ENCODE measurements at regions not wholly inside any gene's neighbourhood (a gene's known extent, or its start where the extent isn't known, plus 50 kb on each side); places are given as distances from the start of the nearest gene placed in this dataset.
"Not testable (repeated sequence)": the region's sequence is repeated elsewhere in the genome, so short reads cannot be mapped to it uniquely, and the experiment has no call there.

DNA sequence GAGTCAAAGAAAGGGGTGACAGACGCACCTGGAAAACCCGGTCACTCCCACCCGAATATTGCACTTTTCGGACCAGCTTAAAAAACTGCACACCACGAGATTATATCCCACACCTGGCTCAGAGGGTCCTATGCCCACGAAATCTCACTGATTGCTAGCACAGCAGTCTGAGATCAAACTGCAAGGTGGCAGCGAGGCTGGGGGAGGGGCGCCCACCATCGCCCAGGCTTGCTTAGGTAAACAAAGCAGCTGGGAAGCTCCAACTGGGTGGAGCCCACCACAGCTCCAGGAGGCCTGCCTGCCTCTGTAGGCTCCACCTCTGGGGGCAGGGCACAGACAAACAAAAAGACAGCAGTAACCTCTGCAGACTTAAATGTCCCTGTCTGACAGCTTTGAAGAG is 185.1 kb upstream of the CXADR start:
- H3K27ac Mint-ChIP-seq, result not testable (repeated sequence)

DNA sequence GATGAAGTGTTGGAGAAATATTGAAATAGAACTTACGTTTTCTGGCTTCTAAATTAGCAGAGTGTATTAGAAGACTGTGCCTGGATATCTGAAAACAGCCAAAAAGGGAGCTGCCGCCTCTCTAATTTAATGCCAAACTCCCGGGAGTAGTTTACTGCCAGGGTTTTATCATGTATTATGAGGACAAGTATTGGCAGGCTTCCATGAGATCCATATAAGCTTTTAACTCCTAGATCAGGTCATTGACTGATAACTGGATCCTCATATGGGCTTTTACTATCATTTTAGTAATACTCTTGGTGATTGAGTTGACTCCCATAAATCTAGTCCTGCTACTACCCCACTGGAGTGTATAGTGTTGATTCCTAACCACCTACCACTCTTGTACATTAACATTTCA is 178.4 kb upstream of the CXADR start:
- intact Hi-C loops (cut with micrococcal nuclease), result no loop called here
- CTCF ChIA-PET, result no interaction called here
- no peak overlapping the region for H3K27ac Mint-ChIP-seq
- no peaks in the 10 kb centered on the region for H3K36me3 Mint-ChIP-seq (ENCODE audit: low read depth)
- H3K4me1 Mint-ChIP-seq (ENCODE audit: low read depth), result no peaks in the 10 kb centered on the region
- H3K27me3 Mint-ChIP-seq (ENCODE audit: low read depth), result no peaks in the 10 kb centered on the region
- DNase-seq, result no peak
- no peak overlapping the region for H3K4me3 Mint-ChIP-seq
- no peaks in the 10 kb centered on the region for H3K9me3 Mint-ChIP-seq

More for the DNA sequence above, 185.1 kb upstream of the CXADR start:
- H3K27me3 Mint-ChIP-seq (ENCODE audit: low read depth); DNase-seq; H3K4me1 Mint-ChIP-seq (ENCODE audit: low read depth); H3K9me3 Mint-ChIP-seq; H3K4me3 Mint-ChIP-seq; H3K36me3 Mint-ChIP-seq (ENCODE audit: low read depth); CTCF ChIA-PET; intact Hi-C loops (cut with micrococcal nuclease): not testable (repeated sequence)

DNA sequence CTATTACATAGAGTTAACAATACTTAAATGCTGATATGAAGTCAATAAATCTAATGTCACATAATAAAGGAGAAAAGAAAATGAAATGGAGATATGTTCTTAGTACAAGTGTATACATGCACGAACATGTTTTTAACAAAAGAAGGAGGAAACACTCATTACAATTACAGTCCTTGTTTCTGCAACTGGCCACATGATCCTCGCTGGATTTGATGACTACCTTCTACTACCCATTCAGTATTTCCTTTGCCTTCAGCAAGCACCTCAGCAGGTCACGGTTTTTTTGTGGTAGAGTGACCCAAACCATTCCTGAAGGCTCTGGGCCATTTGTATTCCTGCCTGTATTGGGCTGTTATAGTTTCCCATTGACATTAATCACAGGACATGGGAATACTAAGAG is 172.8 kb upstream of the CXADR start:
- Mint-ChIP-seq H3K27me3 (ENCODE audit: low read depth) (no peaks in the 10 kb centered on the region), H3K36me3 (ENCODE audit: low read depth) (no peaks in the 10 kb centered on the region), H3K27ac (no peak overlapping the region), H3K4me1 (ENCODE audit: low read depth) (no peaks in the 10 kb centered on the region), H3K9me3 (peaks cover 9% of the 10 kb centered on the region), H3K4me3 (no peak overlapping the region)
- CTCF ChIA-PET, result no interaction called here
- DNase-seq, result no peak
- intact Hi-C loops (cut with micrococcal nuclease), result no loop called here

DNA sequence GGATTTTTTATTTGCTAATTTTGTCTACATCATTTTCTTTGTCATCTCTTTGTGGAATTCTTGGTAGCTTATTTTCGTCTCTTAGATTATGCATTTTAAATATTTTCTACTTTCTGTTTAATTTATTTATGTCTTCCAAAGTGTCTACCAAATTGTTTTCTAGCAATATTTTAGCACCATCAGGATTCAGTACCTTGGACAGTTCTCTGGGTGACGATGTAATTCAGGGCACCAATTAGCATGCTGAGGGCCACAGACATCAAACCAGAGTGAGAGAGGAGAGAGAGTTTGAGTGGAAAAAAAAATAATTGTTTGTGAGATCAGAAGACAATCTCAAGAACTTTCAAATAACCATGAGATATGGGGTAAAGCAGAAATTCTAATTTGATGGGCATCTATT is 169.8 kb upstream of the CXADR start:
- no peak for DNase-seq
- Mint-ChIP-seq H3K4me1 (ENCODE audit: low read depth) (no peaks in the 10 kb centered on the region), H3K9me3 (peaks cover 9% of the 10 kb centered on the region), H3K27ac (no peak overlapping the region), H3K4me3 (no peak overlapping the region), H3K27me3 (ENCODE audit: low read depth) (no peaks in the 10 kb centered on the region), H3K36me3 (ENCODE audit: low read depth) (no peaks in the 10 kb centered on the region)
- CTCF ChIA-PET, result no interaction called here
- intact Hi-C loops (cut with micrococcal nuclease), result no loop called here

DNA sequence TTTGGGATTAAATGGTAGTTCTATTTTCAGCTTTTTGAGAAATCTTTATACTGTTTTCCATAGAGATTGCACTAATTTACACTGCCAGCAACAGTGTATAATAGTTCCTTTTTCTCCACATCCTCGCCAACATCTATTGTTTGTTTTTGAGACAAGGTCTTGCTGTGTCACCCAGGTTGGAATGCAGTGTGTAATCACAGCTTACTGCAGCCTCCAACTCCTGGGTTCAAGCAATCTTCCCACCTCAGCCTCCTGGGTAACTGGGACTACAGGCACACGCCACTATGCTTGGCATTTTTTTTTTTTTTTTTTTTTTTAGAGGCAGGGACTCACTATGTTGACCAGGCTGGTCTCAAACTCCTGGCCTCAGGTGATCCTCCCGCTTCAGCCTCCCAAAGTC is 164.5 kb upstream of the CXADR start:
- CTCF ChIA-PET, result no interaction called here
- no peak for DNase-seq
- H3K27me3 Mint-ChIP-seq (ENCODE audit: low read depth), result peaks cover 18% of the 10 kb centered on the region
- H3K27ac Mint-ChIP-seq, result no peak overlapping the region
- peaks cover 6% of the 10 kb centered on the region for H3K9me3 Mint-ChIP-seq
- intact Hi-C loops (cut with micrococcal nuclease), result no loop called here
- no peaks in the 10 kb centered on the region for H3K36me3 Mint-ChIP-seq (ENCODE audit: low read depth)
- no peaks in the 10 kb centered on the region for H3K4me1 Mint-ChIP-seq (ENCODE audit: low read depth)
- H3K4me3 Mint-ChIP-seq, result no peak overlapping the region

DNA sequence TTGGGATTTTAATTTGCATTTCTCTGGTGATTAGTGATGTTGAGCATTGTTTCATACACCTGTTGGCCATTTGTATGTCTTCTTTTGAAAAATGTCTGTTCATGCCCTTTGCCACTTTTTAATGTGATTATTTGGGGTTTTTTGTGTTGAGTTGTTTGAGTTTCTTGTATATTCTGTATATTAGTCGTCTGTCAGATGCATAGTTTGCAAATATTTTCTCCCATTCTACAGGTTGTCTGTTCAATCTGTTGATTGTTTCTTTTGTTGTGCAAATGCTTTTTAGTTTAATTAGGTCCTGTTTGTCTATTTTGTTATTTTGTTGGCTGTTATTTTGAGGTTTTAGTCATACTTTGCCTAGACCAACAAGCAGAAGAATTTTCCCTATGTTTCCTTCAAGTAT is 164.0 kb upstream of the CXADR start:
- Mint-ChIP-seq H3K4me3 (no peak overlapping the region), H3K36me3 (ENCODE audit: low read depth) (no peaks in the 10 kb centered on the region), H3K27ac (no peak overlapping the region), H3K27me3 (ENCODE audit: low read depth) (peaks cover 18% of the 10 kb centered on the region), H3K9me3 (peaks cover 3% of the 10 kb centered on the region), H3K4me1 (ENCODE audit: low read depth) (no peaks in the 10 kb centered on the region)
- no peak for DNase-seq
- CTCF ChIA-PET, result no interaction called here
- intact Hi-C loops (cut with micrococcal nuclease), result no loop called here

DNA sequence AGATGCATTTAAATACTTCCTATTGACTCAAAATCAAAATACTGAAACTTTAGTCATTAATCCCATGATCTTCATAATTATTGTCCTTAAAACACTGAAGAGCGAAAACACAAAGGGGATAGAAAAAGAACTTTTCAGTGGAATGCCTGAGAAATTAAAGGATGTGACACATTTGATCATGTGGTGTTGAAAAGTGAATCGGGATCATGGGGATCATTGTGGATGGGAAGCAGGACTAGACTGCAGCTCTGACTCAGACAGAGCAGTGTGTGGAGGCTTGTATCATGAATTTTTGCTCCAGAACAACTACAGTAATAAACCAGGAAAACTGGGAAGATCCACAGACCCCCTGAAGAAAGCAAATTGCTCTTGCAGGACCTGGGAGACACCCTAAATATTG is 161.1 kb upstream of the CXADR start:
- H3K4me3 Mint-ChIP-seq, result no peak overlapping the region
- no peaks in the 10 kb centered on the region for H3K4me1 Mint-ChIP-seq (ENCODE audit: low read depth)
- DNase-seq, result no peak
- H3K27ac Mint-ChIP-seq, result no peak overlapping the region
- no peaks in the 10 kb centered on the region for H3K36me3 Mint-ChIP-seq (ENCODE audit: low read depth)
- no peaks in the 10 kb centered on the region for H3K9me3 Mint-ChIP-seq
- intact Hi-C loops (cut with micrococcal nuclease), result no loop called here
- H3K27me3 Mint-ChIP-seq (ENCODE audit: low read depth), result peaks cover 18% of the 10 kb centered on the region
- CTCF ChIA-PET, result no interaction called here

DNA sequence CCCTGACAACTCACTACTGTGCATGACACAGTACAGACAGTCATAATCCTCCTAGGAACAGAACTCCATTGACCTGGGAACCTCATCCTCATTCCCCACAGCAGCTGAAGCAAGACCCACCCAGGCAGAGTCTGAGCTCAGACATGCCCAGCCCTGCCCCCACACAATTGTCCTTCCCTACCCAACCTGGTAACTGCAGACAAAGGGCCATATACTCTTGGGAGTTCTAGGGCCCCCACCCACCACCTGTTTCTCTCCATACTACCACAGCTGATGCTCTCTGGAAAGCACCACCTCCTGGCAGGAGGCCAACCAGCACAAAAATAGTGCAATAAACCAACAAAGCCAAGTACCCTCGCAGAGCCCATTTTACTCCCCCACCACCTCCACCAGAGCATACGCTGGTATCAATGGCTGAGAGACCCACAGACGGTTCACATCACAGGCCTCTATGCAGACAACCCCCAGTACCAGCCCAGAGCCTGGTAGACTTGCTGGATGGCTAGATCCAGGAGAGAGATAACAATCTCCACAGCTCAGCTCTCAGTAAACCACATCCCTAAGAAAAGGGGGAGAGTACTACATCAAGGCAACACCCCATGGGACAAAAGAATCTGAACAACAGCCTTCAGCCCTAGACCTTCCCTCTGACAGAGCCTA is 159.7 kb upstream of the CXADR start:
- Mint-ChIP-seq H3K4me1 (ENCODE audit: low read depth) (no peaks in the 10 kb centered on the region), H3K9me3 (no peaks in the 10 kb centered on the region), H3K27me3 (ENCODE audit: low read depth) (peaks cover 18% of the 10 kb centered on the region), H3K36me3 (ENCODE audit: low read depth) (no peaks in the 10 kb centered on the region), H3K27ac (no peak overlapping the region), H3K4me3 (no peak overlapping the region)
- DNase-seq, result no peak
- CTCF ChIA-PET, result no interaction called here
- intact Hi-C loops (cut with micrococcal nuclease), result no loop called here

DNA sequence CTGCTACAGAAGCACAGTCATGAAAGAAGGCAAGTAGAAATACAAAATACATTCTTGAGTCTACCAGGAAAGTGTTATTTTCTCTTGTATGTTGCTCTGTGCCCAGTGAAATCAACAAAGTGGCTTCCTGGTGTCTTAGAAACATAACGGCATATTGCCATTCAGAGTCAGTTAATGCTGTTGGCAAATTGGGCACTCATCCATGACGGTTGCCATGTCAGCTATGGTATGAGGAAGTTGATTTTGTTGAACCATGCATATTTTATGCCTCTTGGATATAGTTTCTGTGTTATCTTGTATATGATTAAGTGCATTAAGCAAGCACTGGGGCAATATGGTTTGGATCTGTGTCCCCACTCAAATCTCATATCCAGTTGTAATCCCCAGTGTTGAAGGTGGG is 153.1 kb upstream of the CXADR start:
- H3K36me3 Mint-ChIP-seq (ENCODE audit: low read depth), result no peaks in the 10 kb centered on the region
- CTCF ChIA-PET, result no interaction called here
- intact Hi-C loops (cut with micrococcal nuclease), result no loop called here
- no peaks in the 10 kb centered on the region for H3K4me1 Mint-ChIP-seq (ENCODE audit: low read depth)
- H3K9me3 Mint-ChIP-seq, result no peaks in the 10 kb centered on the region
- no peak overlapping the region for H3K4me3 Mint-ChIP-seq
- H3K27ac Mint-ChIP-seq, result no peak overlapping the region
- no peak for DNase-seq
- H3K27me3 Mint-ChIP-seq (ENCODE audit: low read depth), result no peaks in the 10 kb centered on the region

DNA sequence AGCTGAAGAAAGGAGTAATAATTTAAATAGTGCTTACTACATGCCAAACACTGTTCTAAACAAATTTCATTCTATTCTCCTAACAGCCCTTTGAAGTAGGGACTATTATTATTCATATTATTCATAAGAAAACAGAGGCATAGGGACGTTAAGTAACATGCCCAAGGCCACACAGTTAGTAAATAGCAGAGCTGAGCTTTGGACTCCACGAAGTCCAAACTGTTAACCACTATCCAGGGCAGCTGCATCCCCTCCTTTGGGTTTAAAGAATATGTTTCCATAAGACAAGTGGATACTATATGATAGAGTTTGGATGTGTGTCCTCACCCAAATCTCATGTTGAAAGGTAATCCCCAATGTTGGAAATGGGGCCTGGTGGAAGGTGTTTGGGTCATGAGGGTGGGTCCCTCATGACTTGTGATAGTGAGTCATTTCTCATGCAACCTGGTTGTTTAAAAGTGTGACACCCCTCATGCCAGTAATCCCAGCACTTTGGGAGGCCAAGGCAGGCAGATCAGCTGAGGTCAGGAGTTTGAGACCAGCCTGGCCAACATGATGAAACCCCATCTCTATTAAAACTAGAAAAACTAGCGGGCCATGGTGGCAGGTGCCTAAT is 144.0 kb upstream of the CXADR start:
- H3K27me3 Mint-ChIP-seq (ENCODE audit: low read depth), result peaks cover 30% of the 10 kb centered on the region
- no peak overlapping the region for H3K27ac Mint-ChIP-seq
- H3K4me1 Mint-ChIP-seq (ENCODE audit: low read depth), result peaks cover 2% of the 10 kb centered on the region
- intact Hi-C loops (cut with micrococcal nuclease), result no loop called here
- H3K9me3 Mint-ChIP-seq, result no peaks in the 10 kb centered on the region
- CTCF ChIA-PET, result interaction anchor here (1.0 kb wide), 1 partner anchor 611 kb away, joined by 3 read pairs; no protein-coding TSS in a partner anchor
- H3K4me3 Mint-ChIP-seq, result no peak overlapping the region
- DNase-seq, result no peak
- H3K36me3 Mint-ChIP-seq (ENCODE audit: low read depth), result no peaks in the 10 kb centered on the region

DNA sequence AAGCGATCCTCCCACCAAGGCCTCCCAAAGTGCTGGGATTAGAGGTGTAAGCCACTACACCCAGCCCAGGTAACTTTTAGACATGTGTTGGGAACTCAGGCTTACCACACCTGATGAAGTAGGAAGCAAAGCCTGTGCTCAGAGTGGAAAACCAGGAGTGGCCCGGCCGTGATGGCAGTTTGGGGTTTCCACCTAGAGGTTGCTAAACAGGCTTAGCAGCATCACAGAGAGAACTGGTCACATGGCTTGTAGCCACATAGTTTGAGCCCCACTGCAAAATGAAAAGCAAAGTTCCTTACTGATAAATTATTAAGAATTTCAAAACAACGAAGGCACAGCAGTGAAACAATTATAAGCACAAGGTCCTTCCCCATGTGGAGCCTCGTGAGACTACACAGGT is 142.6 kb upstream of the CXADR start:
- no peak for DNase-seq
- intact Hi-C loops (cut with micrococcal nuclease), result no loop called here
- H3K4me1 Mint-ChIP-seq (ENCODE audit: low read depth), result peaks cover 2% of the 10 kb centered on the region
- no peak overlapping the region for H3K4me3 Mint-ChIP-seq
- no peaks in the 10 kb centered on the region for H3K36me3 Mint-ChIP-seq (ENCODE audit: low read depth)
- no peak overlapping the region for H3K27ac Mint-ChIP-seq
- peaks cover 38% of the 10 kb centered on the region for H3K27me3 Mint-ChIP-seq (ENCODE audit: low read depth)
- CTCF ChIA-PET, result no interaction called here
- H3K9me3 Mint-ChIP-seq, result no peaks in the 10 kb centered on the region

DNA sequence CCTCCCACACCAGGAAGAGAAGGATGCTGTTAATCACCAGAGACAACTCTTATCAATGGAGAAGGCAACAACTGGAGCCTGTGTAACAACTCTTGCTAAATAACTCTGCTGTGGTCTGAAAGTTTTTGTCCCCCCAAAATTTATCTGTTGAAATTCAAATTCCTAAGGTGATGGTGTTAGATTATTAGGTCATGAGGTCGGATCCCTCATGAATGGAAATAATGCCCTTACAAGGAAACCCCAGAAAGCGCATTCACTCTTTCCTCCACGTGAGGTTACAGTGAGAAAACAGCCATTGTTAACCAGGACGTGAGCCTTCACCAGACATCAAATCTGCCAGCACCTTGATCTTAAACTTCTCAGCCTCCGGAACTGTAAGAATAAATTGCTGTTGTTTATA is 141.9 kb upstream of the CXADR start:
- peaks cover 2% of the 10 kb centered on the region for H3K4me1 Mint-ChIP-seq (ENCODE audit: low read depth)
- intact Hi-C loops (cut with micrococcal nuclease), result no loop called here
- no peak overlapping the region for H3K4me3 Mint-ChIP-seq
- H3K9me3 Mint-ChIP-seq, result no peaks in the 10 kb centered on the region
- no peak overlapping the region for H3K27ac Mint-ChIP-seq
- H3K36me3 Mint-ChIP-seq (ENCODE audit: low read depth), result no peaks in the 10 kb centered on the region
- H3K27me3 Mint-ChIP-seq (ENCODE audit: low read depth), result peaks cover 42% of the 10 kb centered on the region
- CTCF ChIA-PET, result no interaction called here
- no peak for DNase-seq

DNA sequence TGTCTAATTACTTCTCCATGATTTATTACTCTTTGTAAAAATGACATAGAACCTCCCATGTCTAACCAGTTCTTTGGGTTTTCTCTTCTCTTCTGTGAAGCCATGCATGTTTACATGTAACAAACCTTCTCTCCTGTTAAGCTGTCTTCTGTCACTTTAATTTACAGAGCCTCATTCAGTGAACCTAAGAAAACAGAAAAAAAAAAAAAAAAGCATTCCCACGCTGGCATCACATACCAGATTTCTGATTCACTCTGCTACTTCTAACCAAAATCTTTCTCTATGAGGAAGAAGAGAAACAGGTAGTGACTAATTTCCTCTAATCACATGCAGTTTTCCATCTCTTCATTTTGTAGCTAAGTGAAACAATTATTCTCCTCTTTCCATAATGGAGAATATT is 141.4 kb upstream of the CXADR start:
- intact Hi-C loops (cut with micrococcal nuclease), result no loop called here
- Mint-ChIP-seq H3K4me3 (no peak overlapping the region), H3K27ac (no peak overlapping the region), H3K27me3 (ENCODE audit: low read depth) (peaks cover 40% of the 10 kb centered on the region), H3K4me1 (ENCODE audit: low read depth) (peaks cover 2% of the 10 kb centered on the region), H3K36me3 (ENCODE audit: low read depth) (no peaks in the 10 kb centered on the region), H3K9me3 (no peaks in the 10 kb centered on the region)
- no peak for DNase-seq
- CTCF ChIA-PET, result no interaction called here
